ENCODE measurements at regions not wholly inside any gene's neighbourhood (a gene's known extent, or its start where the extent isn't known, plus 50 kb on each side); places are given as distances from the start of the nearest gene placed in this dataset.
"Not testable (repeated sequence)": the region's sequence is repeated elsewhere in the genome, so short reads cannot be mapped to it uniquely, and the experiment has no call there.

DNA sequence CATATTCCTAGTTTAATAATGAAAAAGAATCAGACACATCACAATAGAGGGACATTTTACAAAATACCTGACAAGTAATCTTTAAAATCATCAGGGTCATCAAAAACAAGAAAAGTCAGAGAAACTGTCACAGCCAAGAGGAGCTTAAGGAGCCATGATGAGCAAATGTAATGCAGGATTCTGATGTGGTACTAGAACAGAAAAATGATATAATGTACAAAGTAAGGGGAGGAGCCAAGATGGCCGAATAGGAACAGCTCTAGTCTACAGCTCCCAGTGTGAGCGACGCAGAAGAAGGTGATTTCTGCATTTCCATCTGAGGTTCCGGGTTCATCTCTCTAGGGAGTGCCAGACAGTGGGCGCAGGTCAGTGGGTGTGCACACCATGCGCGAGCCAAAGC is 198.0 kb upstream of the FAT3 start:
- no peak for DNase-seq (ENCODE audit: low spot score)

DNA sequence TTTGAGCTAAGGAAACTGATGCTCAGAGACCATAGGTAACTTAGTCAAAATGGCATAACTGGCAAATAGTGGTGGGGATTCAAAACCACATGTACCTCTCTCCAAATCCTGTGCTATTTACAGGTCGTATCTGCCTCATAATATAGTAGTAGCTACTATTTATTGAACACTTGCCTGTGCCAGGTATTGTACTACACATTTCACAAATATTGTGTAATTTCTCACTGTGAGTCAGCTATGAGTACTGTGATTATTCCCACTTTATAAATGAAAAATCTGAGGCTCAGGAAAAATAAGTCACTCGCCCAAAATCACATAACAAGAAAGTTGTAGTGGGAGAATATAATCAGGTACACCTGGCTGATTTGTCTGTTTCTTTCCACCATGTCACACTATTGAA is 199.8 kb upstream of the FAT3 start:
- no peak for DNase-seq (ENCODE audit: low spot score)

DNA sequence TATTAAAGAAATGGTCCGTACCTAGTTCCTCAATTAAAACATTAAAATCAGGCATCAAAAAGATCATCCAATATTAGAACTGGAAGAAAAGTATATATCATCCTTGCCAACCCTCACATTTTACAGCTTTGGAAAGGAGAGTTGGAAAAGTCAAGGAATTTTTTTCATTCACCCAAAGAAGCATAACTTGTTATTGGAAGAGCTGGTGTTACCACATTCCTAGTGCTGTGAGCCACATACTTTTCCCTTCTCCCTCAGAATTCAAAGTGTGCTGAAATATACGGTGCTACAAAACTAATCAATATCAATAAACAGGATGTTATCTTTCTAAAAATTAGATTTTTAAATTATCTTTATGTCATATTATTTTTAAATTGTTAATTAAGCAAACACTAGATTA is 202.1 kb upstream of the FAT3 start:
- no peak for DNase-seq (ENCODE audit: low spot score)

DNA sequence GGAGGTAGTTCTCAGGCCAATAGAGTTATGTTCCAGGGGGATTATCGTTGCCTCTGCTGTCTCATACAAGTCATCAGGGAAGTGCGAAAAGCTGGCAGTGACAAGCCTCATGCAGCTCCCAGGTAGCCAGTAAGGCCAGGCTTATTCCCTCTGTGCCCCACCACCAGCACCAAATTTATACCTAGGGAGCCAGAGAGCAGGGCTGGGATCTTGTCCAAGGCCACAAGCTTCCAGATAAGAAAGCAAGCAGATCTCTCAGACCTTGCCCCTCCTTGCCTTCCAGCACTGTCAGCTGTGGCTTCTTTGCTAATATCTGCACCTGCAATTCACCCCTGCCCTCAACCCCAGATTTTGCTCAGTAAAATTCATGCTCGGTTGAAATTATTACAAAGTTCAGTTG is 206.3 kb upstream of the FAT3 start:
- DNase-seq (ENCODE audit: low spot score) = no peak

DNA sequence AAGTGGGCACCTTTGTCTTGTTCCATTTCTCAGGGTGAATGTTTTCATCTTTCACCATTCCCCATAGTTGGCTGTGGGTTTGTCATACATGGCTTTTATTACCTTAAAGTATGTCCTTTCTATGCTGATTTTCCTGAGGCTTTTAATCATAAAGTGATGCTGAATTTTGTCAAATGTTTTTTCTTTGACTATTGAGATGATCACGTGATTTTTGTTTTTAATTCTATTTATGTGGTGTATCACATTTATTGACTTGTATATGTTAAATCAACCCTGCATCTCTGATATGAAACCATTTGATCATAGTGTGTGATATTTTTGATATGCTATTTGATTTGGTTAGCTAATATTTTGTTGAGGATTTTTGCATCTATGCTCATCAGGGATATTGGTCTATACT is 216.4 kb upstream of the FAT3 start:
- no peak for DNase-seq (ENCODE audit: low spot score)

DNA sequence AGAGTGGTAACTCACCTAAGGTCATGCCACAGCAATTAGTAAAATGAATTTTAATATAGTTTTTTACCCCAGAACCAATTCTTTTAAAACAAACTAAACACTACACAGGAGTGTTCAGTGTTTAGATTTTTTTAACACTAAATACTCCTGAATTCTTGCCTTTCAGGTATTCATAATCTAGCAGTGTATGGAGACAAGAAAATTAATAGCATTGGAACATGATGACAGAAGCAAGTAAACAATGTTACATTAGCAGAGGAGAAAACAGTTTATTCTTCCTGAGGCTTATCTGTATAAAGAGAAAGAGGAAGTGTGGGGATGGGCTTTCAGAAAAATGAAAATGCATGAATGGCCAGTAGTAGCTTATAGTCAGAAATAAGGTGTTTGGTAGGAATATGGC is 222.1 kb upstream of the FAT3 start:
- DNase-seq (ENCODE audit: low spot score) = no peak

DNA sequence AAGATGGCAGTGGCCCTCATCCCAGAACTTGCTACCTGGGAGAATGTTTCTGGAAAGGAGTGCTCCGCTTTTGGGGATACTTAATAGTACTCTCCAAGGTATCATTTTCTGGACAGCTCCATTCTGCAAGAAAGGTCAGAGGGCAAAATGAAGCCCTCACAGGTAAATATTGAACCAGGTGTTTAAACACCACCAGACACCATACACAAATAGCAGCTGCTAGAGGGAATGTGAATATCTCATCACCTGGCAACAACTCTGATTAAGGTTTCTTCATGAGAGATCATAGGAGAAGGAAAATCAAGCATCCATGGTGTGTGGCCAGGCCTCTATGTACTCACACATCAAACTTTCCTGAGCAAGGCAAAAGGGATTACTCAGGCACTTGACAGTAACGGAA is 226.1 kb upstream of the FAT3 start:
- no peak for DNase-seq (ENCODE audit: low spot score)

DNA sequence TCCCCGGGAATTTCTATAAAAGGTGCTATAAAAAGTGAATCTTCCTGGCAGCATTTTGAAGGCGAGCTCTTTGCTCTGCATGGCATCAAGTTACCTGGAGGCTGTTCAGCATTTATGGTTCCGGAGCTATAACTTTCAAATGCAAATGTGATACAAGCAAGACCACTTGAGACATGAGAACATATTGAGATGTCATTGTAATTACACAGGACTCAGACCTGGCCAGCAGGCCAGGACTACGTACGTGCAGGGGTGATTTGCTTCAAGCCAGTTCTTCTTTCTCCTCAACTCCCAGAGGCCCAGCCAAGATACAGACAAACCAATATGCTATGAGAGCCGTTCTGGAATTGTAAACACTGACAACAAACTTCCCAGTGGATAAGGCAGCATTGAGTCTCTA is 227.4 kb upstream of the FAT3 start:
- DNase-seq (ENCODE audit: low spot score) = no peak

DNA sequence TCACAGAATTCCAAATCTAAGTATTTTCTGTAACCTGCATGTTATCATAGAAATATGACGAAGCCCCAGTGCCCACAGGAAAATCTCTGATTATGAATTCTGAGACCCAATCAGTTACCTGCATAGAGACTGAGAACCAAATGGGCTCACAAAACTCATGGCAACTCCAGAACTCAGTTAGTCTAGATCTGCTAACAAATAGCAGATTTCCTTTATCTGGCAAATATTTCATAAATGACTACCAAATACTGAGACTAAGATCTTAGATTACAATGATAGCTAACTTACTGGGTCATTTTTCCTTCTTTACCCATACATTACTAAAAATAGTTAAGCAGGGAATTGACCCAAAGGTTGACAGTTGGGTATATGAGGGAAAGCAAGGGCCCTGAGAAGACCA is 228.1 kb upstream of the FAT3 start:
- no peak for DNase-seq (ENCODE audit: low spot score)

DNA sequence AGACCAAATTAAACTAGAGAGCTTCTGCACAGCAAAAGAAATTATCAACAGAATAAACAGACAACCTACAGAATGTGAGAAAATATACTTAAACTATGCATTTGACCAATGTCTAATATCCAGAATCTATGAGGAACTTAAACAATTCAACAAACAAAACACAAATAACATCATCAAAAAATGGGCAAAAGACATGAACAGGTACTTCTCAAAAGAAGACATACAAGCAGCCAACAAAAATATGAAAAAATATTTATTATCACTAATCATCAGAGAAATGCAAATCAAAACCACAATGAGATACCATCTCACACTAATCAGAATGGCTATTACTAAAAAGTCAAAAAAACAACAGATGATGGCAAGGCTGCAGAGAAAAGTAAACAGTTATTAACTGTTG is 236.2 kb upstream of the FAT3 start:
- DNase-seq (ENCODE audit: low spot score) = not testable (repeated sequence)

DNA sequence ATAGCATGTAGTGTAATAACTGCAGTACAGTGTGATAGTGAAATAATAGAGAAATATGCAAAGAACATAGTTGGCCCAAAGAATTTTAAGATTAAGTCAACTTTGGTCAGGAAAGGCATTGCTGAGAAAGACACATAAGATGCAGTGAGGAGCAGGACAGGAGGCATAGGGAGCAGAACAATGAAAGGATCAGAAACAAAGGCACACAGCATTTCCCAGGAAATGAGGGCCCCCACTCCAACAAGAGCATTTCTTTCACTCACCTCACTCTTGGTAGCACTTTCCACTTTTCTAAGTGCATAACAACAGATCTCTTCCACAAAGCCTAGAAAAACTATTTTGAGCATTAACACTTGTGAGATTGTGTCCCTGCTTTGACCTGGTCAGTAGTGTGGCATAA is 238.4 kb upstream of the FAT3 start:
- no peak for DNase-seq (ENCODE audit: low spot score)

DNA sequence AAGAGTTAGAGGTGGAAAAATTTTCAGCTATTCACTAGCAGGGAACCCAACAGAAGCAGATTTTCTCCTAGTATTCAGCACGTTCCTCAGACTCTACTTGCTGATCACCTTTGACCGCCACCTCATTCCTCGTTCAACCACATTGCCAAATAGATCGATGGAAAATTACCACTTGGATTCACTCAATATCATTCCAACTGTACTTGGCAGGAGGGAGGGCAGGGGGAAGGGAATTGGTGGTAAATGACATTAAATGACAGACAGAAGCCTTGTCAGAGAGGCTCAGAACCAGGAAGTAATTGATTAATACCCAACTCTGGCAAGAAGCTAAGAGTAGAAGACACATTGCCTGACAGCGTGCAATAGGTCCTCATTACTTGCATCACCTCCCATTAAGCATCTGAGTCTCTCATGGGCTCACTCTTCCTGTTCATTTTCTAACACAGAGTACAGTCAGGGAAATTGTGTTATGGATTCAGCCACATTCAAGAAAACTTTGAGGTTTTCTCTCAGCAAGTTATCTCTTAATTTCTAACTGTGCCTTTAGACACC is 240.5 kb upstream of the FAT3 start:
- DNase-seq (ENCODE audit: low spot score) = no peak

DNA sequence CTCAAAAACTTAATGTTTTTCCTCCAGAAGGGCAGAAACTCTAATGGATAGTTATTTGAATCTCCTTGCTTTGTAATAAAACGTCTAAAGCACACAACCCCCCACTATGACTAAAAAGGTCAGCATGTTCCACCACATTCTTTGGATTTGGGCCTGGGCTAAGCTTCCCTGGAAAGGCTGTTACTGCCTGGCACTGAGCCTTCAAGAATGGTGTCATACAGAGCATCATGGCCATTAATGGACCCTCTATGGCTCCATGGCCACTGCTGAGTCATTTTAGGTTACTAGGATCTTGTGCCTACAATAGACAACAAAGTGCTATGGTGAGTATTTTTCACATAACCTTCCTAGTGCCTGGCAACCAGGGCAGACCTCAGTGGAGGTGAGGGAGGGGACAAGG is 242.6 kb upstream of the FAT3 start:
- DNase-seq (ENCODE audit: low spot score) = no peak

DNA sequence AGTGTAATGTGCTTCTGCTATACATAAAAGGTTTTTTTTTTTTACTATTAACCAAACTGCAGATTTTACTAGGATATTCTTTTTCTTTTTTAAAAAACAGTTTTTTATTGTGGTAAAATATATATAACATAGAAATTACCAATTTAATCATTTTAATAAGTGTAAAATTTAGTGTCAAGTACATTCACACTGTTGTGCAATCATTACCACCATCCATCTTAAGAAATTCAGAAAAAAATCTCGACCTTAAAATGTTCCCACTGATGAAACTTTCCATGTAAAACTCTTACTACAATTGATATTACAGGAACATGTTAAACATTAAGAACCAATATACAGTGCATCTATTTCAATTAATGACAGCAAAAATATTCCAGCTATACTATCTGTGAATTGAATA is 244.8 kb upstream of the FAT3 start:
- DNase-seq (ENCODE audit: low spot score) = no peak

DNA sequence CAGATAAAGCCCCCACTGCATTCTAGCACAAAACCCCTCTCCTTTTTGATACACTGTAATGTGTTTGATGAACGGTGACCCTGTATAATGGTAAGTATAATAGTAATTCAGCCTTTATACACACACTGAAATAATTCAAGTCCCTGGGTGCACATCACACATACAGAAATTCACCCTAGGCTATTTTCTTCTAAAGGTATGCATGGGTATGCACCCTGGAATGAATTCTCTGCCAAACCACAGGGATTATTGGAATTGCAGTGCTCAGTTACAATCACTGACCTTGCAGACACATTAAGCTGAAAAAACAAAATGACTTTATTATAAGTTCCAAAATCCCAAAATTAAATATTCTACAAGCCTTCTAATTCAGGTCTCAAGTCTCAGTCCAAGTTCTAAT is 245.9 kb upstream of the FAT3 start:
- DNase-seq (ENCODE audit: low spot score) = no peak

DNA sequence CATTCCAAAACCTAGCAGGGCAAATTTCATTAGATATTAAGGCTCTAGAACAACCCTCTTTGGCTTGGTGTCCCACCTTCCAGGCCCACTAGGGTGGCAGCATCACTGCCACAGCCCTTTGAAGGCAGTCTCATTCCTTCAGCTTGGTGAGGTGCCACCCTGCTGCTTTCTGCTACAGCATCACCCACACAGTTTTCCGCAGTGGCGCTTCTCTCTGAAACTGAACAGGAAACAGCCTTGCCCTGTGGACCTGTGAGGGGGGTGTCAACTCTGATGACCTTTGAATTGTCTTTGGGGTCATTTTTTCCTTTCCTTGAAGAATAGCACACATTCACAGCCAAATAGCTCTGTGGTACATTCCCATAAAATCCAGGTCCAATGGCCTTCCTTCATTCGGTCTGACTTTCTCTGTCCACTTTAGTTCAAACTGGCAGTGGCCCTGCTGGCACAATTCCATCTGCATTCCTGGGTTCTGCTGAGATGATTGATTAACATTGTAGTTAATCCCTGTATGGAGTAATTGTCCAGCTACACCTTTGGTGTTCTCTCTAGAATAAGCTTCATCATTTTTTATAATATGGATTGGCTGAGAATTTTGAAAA is 251.9 kb upstream of the FAT3 start:
- no peak for DNase-seq (ENCODE audit: low spot score)

DNA sequence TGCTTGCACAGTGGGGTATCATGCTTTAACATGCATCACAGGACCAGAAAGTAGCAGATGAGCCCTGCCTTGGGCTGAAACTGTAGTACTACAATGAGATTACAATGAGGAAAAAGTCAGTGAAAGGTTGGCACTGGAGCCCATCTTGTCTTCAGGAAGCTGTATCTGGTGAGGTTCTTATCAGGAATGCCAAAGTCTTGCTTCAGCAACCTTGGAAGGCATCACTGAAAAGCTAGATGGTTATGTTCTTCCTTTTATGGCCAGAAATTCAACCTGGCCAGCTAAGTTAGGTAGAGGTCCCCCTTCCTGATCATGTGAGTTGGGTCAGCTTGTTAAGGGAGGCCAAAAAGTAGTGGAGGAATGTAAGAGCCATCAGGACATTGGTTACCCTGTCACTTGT is 254.0 kb upstream of the FAT3 start:
- DNase-seq (ENCODE audit: low spot score) = no peak

DNA sequence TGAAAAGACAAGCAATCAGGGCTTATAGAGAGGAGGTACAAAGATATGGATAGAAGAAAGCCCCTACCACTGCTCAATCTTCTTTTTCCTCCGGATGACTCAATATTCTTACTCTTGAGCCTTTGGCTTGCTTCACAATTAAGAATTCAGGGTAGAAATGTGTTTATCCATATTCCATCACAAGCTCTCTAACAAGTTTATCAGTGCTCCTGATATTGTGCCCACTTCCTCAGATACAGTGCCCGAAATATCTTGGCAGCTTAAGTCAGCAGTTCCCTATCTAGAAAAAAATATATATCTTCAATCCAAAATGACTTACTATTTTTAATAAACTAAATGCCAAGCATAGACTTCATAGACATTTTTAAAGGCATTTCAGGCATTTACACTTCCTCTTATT is 255.1 kb upstream of the FAT3 start:
- no peak for DNase-seq (ENCODE audit: low spot score)

DNA sequence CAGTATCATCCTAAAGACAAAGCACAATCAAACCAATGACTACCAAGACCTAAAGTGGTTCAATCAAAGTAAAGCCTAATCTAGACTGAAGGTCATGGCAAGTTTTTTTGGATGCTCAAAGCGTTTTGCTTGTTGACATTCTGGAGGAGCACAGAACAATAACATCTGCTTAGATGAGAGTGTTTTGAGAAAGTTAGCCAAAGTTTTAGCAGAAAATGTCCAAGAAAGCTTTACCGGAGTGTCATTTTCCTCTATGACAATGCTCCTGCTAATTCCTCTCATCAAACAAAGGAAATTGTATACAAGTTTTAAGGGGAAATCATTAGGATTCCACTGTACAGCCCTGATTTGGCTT is 256.9 kb upstream of the FAT3 start:
- DNase-seq (ENCODE audit: low spot score) = no peak

DNA sequence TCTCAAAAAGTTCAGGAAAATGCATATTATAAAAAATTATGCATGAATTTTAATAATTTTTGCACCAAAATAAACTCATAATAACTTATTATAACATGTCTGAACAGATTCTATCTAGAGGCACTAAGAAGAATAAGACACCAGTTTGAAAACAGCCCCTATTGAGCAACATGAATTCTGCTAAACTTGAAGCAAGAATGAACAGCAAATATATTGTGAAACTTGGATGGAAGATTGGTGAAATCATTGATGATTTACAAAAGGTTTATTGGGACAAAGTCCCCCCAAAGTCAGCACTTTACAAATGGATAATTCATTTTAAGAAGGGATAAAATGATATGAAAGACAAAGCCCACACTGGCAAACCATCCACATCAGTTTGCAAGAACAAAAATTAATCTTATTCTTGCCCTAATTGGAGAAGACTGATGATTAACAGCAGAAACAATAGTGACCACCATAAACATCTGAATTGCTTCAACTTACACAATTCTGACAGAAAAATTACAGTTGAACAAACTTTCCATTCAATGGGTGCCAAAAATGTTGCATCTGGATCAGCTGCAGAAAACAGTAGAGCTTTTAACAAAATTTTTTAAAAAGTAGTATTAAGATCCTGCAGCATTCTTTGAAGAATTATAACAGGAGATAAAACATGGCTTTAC is 257.5 kb upstream of the FAT3 start:
- no peak for DNase-seq (ENCODE audit: low spot score)

DNA sequence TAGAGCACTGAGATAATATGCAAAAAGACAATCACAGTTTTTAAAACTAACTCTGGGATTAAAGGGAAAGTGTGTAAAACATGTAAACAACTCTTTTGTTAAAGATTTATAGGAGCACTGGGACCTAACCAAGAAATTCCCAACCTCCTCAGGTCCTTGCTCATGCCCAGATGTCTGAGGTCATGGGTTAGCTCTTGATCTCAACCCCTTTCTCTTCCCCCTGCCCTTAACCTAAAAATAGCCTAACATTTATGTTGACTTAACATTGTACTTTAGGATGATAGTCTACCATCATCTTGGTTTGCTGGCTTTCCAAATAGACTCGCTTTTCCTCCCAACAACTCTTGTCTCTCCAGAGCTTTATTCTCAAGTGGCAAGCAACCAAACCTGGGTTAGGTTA is 258.2 kb upstream of the FAT3 start:
- no peak for DNase-seq (ENCODE audit: low spot score)

DNA sequence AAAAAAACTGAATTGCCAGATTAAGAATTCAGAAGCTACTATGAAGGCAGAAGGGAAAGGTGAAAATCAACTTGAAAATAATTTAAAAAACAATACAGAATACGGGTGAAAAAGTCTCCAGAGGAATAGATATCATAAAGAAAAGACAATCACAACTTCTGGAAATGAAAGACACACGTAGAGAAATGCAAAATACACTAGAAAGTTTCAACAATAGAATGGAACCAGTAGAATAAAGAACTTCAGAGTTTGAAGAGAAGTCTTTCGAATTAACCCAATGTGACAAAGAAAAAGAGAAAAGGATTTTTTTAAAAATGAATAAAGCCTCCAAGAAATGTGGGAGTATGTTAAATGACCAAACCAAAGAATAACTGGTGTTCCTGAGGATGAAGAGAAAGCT is 263.8 kb upstream of the FAT3 start:
- no peak for DNase-seq (ENCODE audit: low spot score)

DNA sequence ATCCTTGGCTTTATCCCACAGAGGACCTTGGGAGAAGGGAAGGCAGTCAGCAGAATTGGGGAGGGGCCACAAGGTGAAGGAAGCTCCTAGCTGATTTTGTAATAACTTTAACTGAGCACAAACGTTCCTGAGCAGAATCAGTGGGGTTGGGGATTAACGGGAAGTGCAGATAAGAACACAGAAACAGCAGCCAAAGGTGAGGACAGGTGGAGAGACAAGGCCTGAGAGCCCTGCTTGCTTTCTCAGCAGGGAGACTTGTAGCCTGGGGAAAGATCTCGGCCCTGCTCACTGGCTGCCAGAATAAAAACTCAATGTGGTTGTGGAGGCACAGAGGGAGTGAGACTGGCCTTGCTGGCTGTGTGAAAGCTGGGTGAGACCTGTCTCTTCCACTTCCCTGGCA is 265.2 kb upstream of the FAT3 start:
- DNase-seq (ENCODE audit: low spot score) = no peak

DNA sequence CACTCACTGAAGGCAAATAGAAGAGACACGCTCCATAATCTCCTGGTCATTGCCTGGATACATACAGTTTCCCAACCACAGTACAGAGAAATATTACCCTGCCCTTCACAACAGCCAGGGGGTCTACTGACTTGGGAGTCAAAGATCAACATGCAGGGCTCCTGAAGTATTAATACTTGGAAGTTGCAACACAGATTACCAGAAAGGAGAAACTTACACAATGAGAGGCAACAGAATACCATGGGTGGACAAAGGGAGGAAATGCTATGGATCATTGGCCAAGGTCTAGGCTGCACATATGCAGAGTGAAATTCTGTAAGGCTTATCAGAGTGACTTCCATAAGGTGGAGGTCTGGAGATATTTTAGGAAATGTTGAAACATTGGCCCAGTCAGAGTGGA is 267.9 kb upstream of the FAT3 start:
- DNase-seq (ENCODE audit: low spot score) = no peak
